Lower leg skin (tissue), 4 donors: ENCODE measurements at regions not wholly inside any gene's neighbourhood (a gene's known extent, or its start where the extent isn't known, plus 50 kb on each side); places are given as distances from the start of the nearest gene placed in this dataset.

ENCODE experiments used
- DNase-seq, 2 donors: peaks; one replicate each; pipeline ENCODE4 v3.0.0-alpha.2; 2019; ENCODE audit warnings: low spot score in 2 of 2
- H3K4me3 ChIP-seq: fragments of 200-600 bp; sonication (generic); 2 replicates; pipeline ENCODE4 v1.5.1; 2017; ENCODE audit warnings: mild to moderate bottlenecking, low read depth; ENCODE audit not compliant: poor library complexity, severe bottlenecking
- POLR2A ChIP-seq, 2 donors: fragments of 450-650 bp; IDR thresholded peaks; one replicate each; pipeline ENCODE4 v1.6.1; 2016 to 2017; ENCODE audit warnings: antibody characterized with exemption in 2 of 2, mild to moderate bottlenecking in 1 of 2, moderate library complexity in 1 of 2
- WGBS, 2 donors: methylation state at CpG; one replicate each; pipeline ENCODE4 v1.1.5; 2018; 5-methylcytosine and 5-hydroxymethylcytosine counted together
- intact Hi-C: fragments of 100-400 bp; cut with DNase I; formaldehyde crosslinking; loops from one replicate; pipeline ENCODE4 v1.15.0; 2023; ENCODE audit warnings: low total_unique reads
- TF ChIP-seq, protein P1 (sequence below), 3 donors: fragments of 450-650 bp; IDR thresholded peaks; one replicate each; pipeline ENCODE4 v1.5.1; 2016; ENCODE audit warnings: antibody characterized with exemption in 3 of 3, mild to moderate bottlenecking in 3 of 3, moderate library complexity in 2 of 3

DNA sequence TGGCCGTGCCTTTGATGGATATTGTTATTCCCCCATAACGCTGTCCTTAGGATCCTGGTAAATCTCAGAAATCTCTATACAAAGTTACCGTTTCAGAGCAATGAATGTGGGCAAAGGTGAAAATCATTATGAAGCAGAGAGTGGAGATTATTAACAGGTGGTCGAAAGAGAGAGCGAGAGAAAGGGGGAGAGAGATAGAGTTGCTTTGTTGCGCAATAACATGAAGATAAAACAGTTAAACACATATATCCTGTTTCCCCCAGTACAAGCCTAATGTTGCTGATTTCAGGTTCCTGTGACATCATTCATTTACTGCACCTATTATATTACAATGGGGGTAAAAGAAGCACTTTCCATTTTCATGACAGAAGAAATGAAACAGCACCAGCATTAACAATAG lies 535.4 kb upstream of the RBFOX1 start:
- 69 to 74% methylated on average over 6 of the region's 6 CpGs for WGBS, 2 donors
- intact Hi-C loops: no loop called here

DNA sequence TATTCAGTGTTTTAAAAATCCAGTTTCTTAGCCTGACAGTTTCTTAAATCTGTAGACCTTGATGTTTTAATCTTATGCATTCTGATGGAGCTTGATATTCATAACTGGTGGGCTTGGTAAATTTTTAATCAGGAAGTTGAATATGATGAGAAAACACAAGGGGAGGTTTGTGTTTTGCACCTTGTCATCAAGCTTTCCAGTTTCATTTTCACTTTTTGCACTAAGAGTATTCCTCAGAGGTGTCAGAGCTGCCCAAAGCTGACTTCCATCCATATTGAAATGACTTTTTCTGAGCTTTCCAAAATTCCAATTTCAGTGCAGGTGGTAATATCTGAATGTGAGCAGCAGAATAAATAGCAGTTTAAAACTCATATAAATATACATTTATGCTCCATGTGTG lies 555.0 kb upstream of the RBFOX1 start:
- no peak for DNase-seq
- TF ChIP-seq, protein P1, sequence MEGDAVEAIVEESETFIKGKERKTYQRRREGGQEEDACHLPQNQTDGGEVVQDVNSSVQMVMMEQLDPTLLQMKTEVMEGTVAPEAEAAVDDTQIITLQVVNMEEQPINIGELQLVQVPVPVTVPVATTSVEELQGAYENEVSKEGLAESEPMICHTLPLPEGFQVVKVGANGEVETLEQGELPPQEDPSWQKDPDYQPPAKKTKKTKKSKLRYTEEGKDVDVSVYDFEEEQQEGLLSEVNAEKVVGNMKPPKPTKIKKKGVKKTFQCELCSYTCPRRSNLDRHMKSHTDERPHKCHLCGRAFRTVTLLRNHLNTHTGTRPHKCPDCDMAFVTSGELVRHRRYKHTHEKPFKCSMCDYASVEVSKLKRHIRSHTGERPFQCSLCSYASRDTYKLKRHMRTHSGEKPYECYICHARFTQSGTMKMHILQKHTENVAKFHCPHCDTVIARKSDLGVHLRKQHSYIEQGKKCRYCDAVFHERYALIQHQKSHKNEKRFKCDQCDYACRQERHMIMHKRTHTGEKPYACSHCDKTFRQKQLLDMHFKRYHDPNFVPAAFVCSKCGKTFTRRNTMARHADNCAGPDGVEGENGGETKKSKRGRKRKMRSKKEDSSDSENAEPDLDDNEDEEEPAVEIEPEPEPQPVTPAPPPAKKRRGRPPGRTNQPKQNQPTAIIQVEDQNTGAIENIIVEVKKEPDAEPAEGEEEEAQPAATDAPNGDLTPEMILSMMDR (IDR thresholded peaks at IDR 0.05): no peak
- no peak for TF ChIP-seq POLR2A (IDR thresholded peaks at IDR 0.05)
- intact Hi-C loops: no loop called here
- H3K4me3 ChIP-seq: no peak overlapping the region

More for the DNA sequence above, 535.4 kb upstream of the RBFOX1 start:
- DNase-seq: no peak
- no peak overlapping the region for H3K4me3 ChIP-seq
- TF ChIP-seq, protein P1 (IDR thresholded peaks at IDR 0.05): no peak
- no peak for TF ChIP-seq POLR2A (IDR thresholded peaks at IDR 0.05)

DNA sequence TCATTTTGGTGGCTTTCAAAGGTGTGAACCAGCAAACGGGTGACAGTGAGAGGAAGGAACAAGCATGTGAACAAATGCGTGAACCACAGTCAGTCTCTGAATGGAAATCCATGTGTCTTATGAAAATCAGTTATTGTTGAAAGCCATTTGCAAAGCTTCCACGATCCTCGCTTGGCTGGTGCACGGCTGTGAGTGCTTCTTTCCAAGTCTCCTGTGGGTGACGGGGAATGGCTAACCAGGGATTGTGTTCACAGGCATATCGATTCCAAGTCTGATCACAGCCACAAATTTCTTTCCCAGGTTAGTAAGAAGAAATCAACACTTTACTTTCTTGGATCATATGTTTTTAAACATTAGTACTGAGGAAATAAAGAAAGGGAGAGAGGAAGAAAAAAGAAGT lies 556.9 kb upstream of the RBFOX1 start:
- WGBS, 2 donors: 87 to 91% methylated on average over 7 of the region's 7 CpGs
- no peak overlapping the region for H3K4me3 ChIP-seq
- TF ChIP-seq, protein P1 (IDR thresholded peaks at IDR 0.05): no peak
- no peak for TF ChIP-seq POLR2A (IDR thresholded peaks at IDR 0.05)
- intact Hi-C loops: no loop called here
- no peak for DNase-seq

DNA sequence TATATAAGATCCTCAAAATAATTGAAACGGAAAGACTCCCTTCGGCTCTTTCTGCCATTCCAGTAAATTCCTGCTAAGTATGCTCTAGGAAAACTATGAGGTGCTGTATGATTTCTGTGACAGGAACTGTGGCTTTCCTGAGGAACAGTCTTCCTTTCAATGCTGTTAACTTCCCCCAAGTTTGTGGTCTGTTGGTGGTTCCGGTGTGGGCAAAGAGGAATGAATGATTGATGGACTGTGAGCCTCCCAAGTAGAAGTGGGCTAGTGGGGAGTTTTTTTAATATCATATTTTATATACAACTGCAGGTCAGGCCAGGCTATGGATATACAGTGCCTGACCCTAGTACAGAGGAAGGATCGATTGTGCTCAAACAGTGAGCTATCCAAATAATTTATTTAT lies 560.7 kb upstream of the RBFOX1 start:
- 68 to 74% methylated on average over 4 of the region's 4 CpGs for WGBS, 2 donors
- DNase-seq: no peak
- intact Hi-C loops: no loop called here

DNA sequence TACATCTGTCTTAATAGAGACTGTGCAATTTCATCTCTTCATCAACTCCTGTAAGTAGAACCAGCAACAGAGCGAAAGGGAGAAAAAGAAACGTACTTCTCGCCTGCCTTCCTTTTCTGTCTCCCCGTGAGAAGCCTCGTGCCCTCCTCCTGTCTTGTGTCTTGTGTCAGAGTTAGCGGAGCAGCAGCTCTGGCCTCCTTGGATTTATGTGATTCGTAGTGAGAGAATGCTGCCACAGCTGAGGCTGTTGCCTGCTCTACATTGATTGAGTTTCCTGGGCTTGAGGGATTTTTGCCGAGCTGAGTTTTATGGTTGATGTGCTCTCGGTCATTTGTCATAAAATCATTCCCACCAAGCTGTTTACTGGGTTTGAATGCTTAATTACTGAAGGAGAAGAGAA lies 579.1 kb upstream of the RBFOX1 start:
- H3K4me3 ChIP-seq: no peak overlapping the region
- TF ChIP-seq, protein P1 (IDR thresholded peaks at IDR 0.05): no peak
- no peak for TF ChIP-seq POLR2A (IDR thresholded peaks at IDR 0.05)
- intact Hi-C loops: no loop called here
- DNase-seq: no peak
- 33 to 58% methylated on average over 9 of the region's 9 CpGs for WGBS, 2 donors

More for the DNA sequence above, 560.7 kb upstream of the RBFOX1 start:
- TF ChIP-seq, protein P1 (IDR thresholded peaks at IDR 0.05): no peak
- no peak for TF ChIP-seq POLR2A (IDR thresholded peaks at IDR 0.05)
- no peak overlapping the region for H3K4me3 ChIP-seq

DNA sequence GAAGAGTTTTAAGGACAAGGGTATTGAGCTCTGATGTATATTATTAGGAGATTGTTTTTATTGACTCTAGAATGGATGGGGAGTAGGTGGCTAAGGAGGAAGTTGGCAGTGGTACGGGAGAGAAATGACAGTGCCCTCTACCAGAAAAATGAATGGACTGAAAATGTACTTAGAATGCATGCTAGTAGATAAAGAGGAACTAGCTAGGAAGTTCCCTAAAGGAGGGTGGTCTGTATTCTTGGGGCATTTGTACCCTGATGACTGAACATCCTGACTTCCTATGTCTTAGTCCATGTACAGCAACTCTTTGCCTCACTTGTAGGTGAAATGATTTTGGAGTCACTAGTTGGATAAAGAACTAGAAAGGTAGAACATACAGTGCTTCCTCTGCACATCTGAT lies 581.5 kb upstream of the RBFOX1 start:
- TF ChIP-seq POLR2A (IDR thresholded peaks at IDR 0.05): no peak
- TF ChIP-seq, protein P1 (IDR thresholded peaks at IDR 0.05): no peak
- WGBS, 2 donors: 75 to 78% methylated on average over 1 of the region's 1 CpG
- no peak overlapping the region for H3K4me3 ChIP-seq
- DNase-seq: no peak
- intact Hi-C loops: no loop called here
